ENCODE measurements at regions not wholly inside any gene's neighbourhood (a gene's known extent, or its start where the extent isn't known, plus 50 kb on each side); places are given as distances from the start of the nearest gene placed in this dataset.

DNA sequence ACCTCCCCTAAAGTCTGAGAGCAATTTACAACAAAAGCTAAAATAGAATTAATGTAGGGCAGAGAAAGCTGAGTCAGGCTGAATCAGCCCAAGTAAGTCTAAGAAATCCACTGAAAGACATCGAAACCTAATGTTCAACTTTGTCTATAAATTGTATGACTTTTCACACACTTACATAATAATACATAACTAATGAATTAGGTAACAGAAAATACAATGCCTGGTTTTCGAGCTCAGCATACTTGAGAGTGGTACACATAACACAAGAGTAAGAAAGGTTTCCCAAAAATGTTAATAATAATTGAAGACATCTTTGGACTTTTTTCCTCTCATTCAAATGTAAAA lies 55.3 kb upstream of the VGLL4 start:
- H3K4me3 ChIP-seq (ENCODE audit: low read depth, low read length) = no peak overlapping the region
- peak; percentile 43 for DNase-seq (ENCODE audit: low read depth)
- TF ChIP-seq, protein P1, sequence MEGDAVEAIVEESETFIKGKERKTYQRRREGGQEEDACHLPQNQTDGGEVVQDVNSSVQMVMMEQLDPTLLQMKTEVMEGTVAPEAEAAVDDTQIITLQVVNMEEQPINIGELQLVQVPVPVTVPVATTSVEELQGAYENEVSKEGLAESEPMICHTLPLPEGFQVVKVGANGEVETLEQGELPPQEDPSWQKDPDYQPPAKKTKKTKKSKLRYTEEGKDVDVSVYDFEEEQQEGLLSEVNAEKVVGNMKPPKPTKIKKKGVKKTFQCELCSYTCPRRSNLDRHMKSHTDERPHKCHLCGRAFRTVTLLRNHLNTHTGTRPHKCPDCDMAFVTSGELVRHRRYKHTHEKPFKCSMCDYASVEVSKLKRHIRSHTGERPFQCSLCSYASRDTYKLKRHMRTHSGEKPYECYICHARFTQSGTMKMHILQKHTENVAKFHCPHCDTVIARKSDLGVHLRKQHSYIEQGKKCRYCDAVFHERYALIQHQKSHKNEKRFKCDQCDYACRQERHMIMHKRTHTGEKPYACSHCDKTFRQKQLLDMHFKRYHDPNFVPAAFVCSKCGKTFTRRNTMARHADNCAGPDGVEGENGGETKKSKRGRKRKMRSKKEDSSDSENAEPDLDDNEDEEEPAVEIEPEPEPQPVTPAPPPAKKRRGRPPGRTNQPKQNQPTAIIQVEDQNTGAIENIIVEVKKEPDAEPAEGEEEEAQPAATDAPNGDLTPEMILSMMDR (conservative IDR thresholded peaks at IDR 0.05; ENCODE audit: low read depth, low read length) = no peak

DNA sequence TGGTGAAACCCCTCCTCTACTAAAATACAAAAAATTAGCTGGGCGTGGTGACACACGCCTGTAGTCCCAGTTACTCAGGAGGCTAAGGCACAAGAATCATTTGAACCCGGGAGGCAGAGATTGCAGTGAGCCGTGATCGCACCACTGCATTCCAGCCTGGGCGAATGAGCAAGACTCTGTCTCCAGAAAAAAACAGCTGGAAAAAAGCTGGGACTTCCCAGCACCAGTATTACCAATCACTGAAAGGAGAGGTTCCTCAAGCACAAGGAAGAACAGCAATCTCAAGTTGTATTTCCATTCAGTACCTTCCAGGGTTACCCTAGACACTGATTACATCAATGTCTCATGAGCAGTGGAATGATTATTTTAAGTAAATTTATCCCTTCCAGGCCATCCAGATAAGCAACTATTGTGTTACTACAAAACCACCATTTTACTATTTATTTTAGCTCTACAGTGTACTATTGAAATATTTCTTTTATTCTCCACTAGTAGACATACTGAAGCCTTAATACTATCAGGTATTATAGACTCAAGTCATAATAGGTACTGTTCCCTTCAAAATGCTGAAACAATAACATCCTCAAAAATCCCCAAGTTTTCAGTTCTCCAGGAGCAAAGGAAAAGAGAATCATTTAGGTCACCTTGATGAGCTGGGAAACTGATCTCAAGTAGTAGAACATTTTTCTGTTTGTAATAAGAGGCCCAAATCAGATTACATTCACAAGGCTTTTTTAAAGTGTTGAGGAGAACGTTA lies 54.8 kb upstream of the VGLL4 start:
- H3K4me3 ChIP-seq (ENCODE audit: low read depth, low read length) = no peak overlapping the region
- DNase-seq (ENCODE audit: low read depth) = peak; percentile 28

DNA sequence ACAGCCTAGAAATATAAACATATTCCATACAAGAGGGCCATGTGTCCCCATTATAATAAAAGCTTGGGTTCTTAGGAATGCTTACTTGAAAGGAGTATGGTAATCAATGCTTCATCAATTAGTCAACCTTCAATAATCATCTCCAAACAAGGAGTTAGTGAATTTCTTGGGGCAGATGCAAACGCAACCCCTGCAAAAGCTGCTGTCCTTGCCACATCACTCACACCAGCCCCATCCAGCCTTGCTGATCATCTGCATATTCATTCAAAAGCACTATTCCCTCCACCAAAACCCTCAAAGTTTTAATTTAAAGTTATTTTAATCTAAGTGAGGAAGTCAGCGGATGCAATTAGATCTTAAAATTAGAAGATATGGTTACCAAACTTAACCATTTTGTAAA lies 54.0 kb upstream of the VGLL4 start:
- TF ChIP-seq, protein P1 (conservative IDR thresholded peaks at IDR 0.05; ENCODE audit: low read depth, low read length) = no peak
- no peak for DNase-seq (ENCODE audit: low read depth)
- no peak overlapping the region for H3K4me3 ChIP-seq (ENCODE audit: low read depth, low read length)

More for the DNA sequence above, 54.8 kb upstream of the VGLL4 start:
- TF ChIP-seq, protein P1 (conservative IDR thresholded peaks at IDR 0.05; ENCODE audit: low read depth, low read length) = no peak

DNA sequence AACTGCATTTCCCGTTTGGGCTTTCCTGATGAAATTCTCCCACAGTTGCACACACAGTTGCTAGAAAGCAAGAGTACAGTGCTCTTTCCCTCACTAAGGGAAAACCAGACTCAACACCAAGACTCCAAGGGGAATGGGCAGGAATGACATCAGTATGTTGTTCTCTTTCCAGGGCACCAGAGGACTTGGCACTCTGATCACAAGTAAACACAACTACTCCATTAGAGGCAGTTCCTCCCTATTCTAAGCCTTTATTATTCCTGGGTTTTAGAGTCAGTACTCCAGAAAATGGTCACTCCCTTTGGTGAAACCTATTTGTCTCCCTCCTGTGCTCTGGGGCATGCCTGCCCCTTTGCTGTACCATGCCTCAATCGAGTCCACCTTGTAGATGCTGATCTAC lies 52.3 kb upstream of the VGLL4 start:
- TF ChIP-seq, protein P1 (conservative IDR thresholded peaks at IDR 0.05; ENCODE audit: low read depth, low read length) = no peak
- no peak for DNase-seq (ENCODE audit: low read depth)
- H3K4me3 ChIP-seq (ENCODE audit: low read depth, low read length) = no peak overlapping the region

Measured in choroid plexus epithelial cell (primary cell).